ENCODE measurements at regions not wholly inside any gene's neighbourhood (a gene's known extent, or its start where the extent isn't known, plus 50 kb on each side); places are given as distances from the start of the nearest gene placed in this dataset.
"Not testable (repeated sequence)": the region's sequence is repeated elsewhere in the genome, so short reads cannot be mapped to it uniquely, and the experiment has no call there.

DNA sequence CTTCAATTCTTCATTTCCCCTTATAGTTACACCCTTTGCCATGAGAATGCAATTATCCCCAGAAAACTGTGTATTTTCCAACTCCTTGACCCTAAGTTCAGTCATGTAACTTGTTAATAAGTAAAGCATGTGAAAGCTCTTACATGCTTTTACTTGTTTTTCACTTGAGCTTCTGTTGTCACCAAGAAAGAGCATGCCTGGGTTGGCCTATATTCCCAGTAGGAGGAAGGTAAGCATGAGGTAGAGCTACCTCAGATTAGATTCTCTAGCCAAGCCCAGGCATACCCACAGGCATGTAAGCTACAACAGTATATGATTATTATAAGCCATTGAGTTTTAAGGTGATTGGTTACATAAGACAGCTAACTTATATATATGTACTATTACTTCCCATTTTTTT is 101.7 kb upstream of the SMLR1 start:
- peaks cover 8 to 12% of the 10 kb centered on the region in 2 donors for H3K9me3 Mint-ChIP-seq
- no peaks in the 10 kb centered on the region for H3K27me3 Mint-ChIP-seq
- peaks cover 17% of the 10 kb centered on the region for H3K4me1 Mint-ChIP-seq
- no peak overlapping the region for H3K27ac Mint-ChIP-seq
- DNase-seq (no peak), ATAC-seq (no peak)
- H3K4me3 Mint-ChIP-seq: no peak overlapping the region

DNA sequence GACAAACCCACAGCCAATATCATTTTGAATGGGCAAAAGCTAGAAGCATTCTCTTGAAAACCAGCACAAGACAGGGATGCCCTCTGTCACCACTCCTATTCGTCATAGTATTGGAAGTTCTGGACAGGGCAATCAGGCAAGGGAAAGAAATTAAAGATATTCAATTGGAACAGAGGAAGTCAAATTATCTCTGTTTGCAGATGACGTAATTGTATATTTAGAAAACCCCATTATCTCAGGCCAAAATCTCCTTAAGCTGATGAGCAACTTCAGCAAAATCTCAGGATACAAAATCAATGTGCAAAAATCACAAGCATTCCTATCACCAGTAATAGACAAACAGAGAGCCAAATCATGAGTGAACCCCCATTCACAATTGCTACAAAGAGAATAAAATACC is 99.1 kb upstream of the SMLR1 start:
- ATAC-seq, H3K27ac Mint-ChIP-seq, H3K4me3 Mint-ChIP-seq, DNase-seq, H3K27me3 Mint-ChIP-seq: not testable (repeated sequence)
- Mint-ChIP-seq H3K4me1 (peaks cover 27% of the 10 kb centered on the region), H3K9me3 (peaks cover 8 to 12% of the 10 kb centered on the region in 2 donors)

DNA sequence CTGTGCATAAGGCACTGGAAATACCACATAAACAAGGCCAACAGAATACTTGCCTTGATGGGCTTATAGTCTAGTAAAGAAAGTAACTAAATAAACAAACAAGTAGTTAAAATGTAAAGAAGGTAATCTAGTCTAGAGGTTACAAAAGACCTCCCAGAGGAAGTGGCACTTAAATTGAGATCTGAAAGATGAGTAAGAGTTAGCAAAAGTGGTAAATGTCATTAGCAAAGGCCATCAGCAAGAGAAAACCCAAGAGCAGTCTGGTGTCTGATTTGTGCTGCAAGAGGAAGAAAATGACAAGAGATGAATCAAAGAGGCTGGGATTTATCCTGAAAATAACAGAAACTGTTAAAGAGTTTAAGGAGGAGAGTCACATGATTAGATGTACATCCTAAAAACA is 96.6 kb upstream of the SMLR1 start:
- H3K4me1 Mint-ChIP-seq: peaks cover 13% of the 10 kb centered on the region
- peak; percentile 64 for ATAC-seq
- H3K4me3 Mint-ChIP-seq: no peak overlapping the region
- DNase-seq: no peak
- peaks cover 8 to 12% of the 10 kb centered on the region in 2 donors for H3K9me3 Mint-ChIP-seq
- H3K27me3 Mint-ChIP-seq: no peaks in the 10 kb centered on the region
- no peak overlapping the region for H3K27ac Mint-ChIP-seq

DNA sequence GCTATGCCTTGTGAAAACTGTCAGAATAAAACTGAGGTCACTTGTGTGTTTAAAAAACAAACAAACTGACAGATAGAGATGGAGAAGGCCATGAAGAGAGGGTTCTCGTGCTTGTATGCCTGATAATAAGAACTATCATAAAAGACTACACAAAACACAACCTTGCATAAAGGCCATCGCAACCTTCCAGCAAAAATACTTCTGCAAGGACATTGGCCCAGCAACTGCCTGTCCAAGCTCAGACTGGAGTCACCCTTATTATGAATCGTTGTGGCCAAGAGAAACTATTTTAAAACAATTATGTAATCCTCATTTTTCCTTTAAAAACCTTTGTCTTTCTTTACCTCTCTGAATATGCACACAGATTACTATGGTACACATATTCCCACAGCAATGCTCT is 93.0 kb upstream of the SMLR1 start:
- Mint-ChIP-seq H3K4me3 (no peak overlapping the region), H3K27ac (no peak overlapping the region), H3K4me1 (peaks cover 13% of the 10 kb centered on the region), H3K9me3 (no peaks in the 10 kb centered on the region), H3K27me3 (no peaks in the 10 kb centered on the region)
- no peak for ATAC-seq
- no peak for DNase-seq

DNA sequence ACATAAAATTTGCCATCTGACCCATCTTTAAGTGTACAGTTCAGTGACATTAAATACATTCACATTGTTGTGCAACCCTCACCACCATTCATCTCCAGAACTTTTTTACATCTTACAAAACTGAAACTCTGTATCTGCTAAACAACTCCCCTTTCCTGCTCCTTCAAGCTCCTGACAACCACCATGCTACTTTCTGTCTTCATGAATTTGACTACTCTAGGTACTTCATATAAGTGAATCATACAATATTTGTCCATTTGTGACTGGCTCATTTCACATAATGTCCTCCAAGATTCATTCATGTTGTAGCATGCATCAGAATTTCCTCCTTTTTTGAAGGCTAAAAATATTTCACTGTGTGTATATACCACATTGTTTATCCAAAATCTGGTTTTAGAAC is 86.9 kb upstream of the SMLR1 start:
- no peaks in the 10 kb centered on the region for H3K4me1 Mint-ChIP-seq
- no peaks in the 10 kb centered on the region for H3K9me3 Mint-ChIP-seq
- DNase-seq (no peak), ATAC-seq (no peak)
- H3K4me3 Mint-ChIP-seq: no peak overlapping the region
- H3K27ac Mint-ChIP-seq: no peak overlapping the region
- H3K27me3 Mint-ChIP-seq: peaks cover 7% of the 10 kb centered on the region

DNA sequence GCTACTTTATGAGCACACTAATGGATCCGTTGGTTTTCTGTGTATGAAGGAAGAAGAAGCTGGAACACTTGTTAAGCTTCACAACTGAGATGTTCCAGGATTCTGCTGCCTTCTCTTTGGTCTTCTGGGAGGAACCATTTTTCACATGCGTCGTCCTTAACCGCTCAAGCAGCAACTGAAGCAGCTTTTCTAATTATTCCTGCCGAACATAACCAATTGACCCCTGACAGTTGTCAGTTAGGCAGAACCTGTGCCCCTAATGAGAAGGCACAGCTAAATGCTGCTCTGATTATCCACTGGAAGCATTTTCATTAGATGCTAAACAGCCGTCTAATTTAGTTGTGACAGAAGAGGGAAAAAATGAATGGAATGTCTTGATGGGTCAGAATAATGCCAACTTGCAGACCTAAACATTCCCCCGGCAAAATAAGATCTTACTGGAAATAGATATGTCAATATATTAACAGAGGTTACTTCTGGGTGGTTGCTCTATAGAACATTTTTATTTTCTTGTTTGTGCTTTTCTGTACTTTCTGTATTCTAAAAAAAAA is 85.0 kb upstream of the SMLR1 start:
- Mint-ChIP-seq H3K27me3 (peaks cover 7% of the 10 kb centered on the region), H3K27ac (no peak overlapping the region), H3K9me3 (no peaks in the 10 kb centered on the region), H3K4me1 (no peaks in the 10 kb centered on the region), H3K4me3 (no peak overlapping the region)
- DNase-seq (no peak), ATAC-seq (no peak)

DNA sequence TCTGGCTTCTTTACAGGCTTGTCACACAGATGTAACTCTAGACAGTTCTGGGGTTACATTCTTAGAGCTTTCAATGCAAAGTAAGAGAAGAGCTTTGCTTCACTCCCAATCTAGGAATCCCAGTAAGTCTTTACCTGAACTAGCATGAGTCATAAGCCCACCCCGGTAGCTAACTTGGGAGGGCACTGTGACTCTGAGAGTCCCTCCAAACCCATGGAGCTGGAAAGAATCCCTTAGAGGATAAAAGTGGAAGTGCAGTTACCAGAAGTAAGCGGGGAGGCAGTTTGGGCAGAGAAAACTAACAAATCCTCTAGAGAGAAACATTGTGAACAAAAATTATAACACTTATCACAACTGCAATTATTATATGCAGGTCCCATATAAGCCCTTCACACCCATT is 84.0 kb upstream of the SMLR1 start:
- no peak for DNase-seq
- ATAC-seq: no peak
- Mint-ChIP-seq H3K4me1 (no peaks in the 10 kb centered on the region), H3K4me3 (no peak overlapping the region), H3K27me3 (peaks cover 7% of the 10 kb centered on the region), H3K27ac (no peak overlapping the region), H3K9me3 (no peaks in the 10 kb centered on the region)

DNA sequence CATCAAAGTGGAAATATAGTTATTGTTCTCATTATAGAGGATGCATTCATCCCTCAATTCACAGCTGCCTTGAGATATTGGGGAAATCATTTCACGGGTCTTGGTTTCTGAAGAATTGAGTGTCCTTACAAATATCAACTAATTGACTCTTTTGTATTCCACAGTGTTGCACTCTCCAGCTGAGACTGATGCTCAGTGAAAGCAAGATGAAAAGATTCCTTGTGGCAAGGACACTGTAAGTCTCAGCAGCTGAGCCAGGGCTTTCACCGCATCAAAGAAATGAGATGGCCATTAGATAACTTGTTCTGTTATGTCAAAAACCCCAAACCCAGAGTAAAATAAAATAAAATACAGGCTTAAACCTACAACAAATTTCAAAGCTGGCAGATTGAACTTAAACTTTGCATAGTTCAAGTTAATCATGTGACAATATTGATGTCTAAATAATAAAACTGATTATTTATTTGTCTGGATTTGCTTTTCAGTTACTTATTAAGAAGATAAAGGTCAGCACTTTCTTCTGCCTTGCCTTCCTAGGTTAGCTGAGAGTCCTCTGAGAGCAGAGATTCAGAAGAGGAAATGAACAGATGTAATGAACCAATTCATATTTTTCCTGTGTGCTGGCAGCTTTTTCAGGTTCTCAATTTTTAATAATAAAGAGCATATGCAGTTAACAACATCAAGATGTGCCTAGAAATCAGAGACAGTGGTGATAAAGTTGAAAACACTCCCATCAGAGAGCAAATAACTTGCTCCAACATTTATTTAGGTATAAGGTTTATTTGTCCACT is 82.4 kb upstream of the SMLR1 start:
- Mint-ChIP-seq H3K27me3 (peaks cover 7% of the 10 kb centered on the region), H3K27ac (no peak overlapping the region), H3K4me1 (no peaks in the 10 kb centered on the region), H3K4me3 (no peak overlapping the region), H3K9me3 (peaks cover 0 to 10% of the 10 kb centered on the region in 2 donors)
- ATAC-seq (no peak), DNase-seq (no peak)

DNA sequence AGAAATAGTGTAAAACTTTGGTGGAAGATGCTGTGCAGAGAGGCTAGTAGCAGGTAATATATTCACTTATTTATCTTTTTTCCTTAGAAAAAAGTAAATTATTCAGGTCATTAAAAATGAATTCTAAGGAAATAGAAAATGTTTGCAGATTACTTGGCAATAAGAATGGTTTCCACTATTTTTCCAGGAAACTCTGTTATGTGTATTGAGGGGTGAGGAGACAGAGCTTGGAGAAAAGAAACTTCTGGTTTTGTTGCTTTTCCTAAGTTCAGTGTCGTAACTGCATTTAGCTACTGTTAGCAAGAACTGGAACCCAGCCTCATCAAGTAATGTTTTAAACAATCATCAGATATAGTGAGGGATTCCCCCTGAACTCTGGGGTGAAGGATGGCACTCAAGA is 79.2 kb upstream of the SMLR1 start:
- no peak for ATAC-seq

DNA sequence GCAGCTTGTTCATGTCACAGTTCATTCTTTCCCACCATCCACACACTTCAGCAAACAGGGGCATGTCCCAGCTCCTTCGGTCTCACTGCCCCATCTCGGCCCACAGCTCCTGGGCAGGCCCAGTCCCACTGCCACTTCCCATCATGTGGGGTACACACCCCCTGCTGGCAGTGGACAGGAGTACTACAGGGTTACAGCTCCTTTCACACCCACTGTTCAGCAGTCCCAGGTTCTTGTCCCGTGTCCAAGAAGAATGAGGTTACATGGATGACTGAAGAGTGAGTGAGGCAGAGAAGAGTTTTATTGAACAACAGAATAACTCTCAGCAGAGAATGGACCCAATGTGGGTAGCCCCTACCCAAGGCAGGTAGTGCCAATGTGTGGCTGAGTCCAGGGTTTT is 77.8 kb upstream of the SMLR1 start:
- Mint-ChIP-seq H3K4me3 (no peak overlapping the region), H3K27ac (no peak overlapping the region), H3K4me1 (no peaks in the 10 kb centered on the region), H3K27me3 (no peaks in the 10 kb centered on the region), H3K9me3 (peaks cover 0 to 10% of the 10 kb centered on the region in 2 donors)
- DNase-seq (no peak), ATAC-seq (no peak)

More for the DNA sequence above, 79.2 kb upstream of the SMLR1 start:
- Mint-ChIP-seq H3K4me3 (no peak overlapping the region), H3K9me3 (peaks cover 0 to 10% of the 10 kb centered on the region in 2 donors), H3K27ac (no peak overlapping the region), H3K27me3 (no peaks in the 10 kb centered on the region), H3K4me1 (no peaks in the 10 kb centered on the region)
- DNase-seq: no peak

DNA sequence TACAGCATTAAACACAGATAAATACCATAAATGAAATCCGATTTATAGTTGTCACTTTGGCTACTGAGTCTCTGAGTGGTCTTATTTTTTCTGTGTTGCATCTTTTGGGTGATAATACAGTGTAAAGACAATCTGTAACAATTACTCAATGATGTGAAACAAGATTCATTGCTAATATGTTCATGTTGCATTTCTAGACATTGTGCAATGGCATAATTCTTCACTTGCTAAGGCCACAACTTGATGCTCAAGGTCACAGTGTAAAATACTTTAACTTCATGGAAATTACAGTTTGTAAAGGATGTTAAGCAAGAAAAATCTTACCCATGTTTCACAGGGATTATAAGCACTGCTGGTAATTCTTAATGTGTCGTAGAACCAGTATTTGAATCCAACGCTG is 74.9 kb upstream of the SMLR1 start:
- Mint-ChIP-seq H3K27me3 (no peaks in the 10 kb centered on the region), H3K27ac (no peak overlapping the region), H3K4me1 (no peaks in the 10 kb centered on the region), H3K4me3 (no peak overlapping the region), H3K9me3 (peaks cover 0 to 10% of the 10 kb centered on the region in 2 donors)
- DNase-seq (no peak), ATAC-seq (no peak)

DNA sequence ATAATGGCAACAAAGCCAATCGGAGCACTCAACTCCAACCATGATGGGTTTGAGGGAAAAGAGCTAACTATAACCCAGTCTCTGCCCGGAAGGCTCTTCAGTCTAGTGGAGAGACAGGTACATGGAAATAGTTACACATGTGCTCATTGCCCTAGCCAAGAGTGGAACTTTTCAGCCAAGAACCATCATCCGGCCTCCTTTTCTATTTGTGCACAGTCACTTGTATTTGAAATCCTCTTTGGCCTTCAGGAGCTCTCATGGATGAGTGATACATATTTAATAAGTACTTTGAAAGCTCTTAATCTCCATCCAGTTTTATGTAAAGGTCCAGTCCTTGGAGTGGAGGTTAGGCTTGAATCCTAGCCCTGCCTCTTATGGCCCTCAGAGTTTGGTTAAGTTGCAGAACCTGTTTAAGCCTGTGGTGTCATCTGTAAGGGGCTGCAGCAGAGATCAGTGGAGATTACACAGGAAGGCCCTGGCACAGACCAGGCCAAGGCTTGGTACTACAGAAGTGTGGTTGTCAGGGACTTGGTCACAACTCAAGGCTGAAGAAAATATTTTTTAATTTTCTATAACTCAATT is 72.3 kb upstream of the SMLR1 start:
- Mint-ChIP-seq H3K4me3 (no peak overlapping the region), H3K9me3 (no peaks in the 10 kb centered on the region), H3K4me1 (peaks cover 5% of the 10 kb centered on the region), H3K27ac (no peak overlapping the region), H3K27me3 (no peaks in the 10 kb centered on the region)
- DNase-seq (no peak), ATAC-seq (no peak)

DNA sequence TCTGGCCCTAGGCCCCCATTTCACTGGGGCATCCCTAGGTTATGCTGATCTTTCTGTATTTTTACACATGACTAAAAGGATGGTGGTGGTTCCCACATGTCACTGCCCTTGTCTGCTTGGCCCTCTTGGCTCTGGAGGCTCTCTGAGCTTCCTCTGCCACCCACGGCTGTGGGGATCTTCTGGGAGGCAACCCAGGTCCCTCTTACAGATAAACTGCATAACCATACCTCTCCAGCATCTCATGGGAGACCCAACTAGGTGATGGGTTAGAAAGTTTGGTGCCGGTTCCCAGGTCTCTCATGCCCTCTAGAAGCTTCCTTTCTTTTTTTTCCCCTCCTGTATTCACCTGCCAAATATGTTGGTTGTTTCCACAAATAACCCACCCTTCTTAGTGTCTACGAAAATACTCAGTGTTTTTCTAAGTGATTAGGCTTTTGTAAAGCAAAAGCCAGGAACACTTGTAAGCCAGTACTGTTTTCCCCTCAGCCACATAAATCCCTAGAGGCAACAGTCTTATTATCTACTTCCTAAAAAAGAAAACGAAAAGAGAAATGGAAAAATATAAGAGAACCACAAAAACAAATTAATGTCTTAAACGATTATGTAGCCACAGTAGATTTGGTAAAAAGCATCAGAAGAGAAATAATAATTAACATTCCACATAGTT is 71.7 kb upstream of the SMLR1 start:
- no peak for DNase-seq
- no peak overlapping the region for H3K4me3 Mint-ChIP-seq
- no peak overlapping the region for H3K27ac Mint-ChIP-seq
- no peaks in the 10 kb centered on the region for H3K27me3 Mint-ChIP-seq
- ATAC-seq: no peak
- H3K4me1 Mint-ChIP-seq: peaks cover 5% of the 10 kb centered on the region
- no peaks in the 10 kb centered on the region for H3K9me3 Mint-ChIP-seq

DNA sequence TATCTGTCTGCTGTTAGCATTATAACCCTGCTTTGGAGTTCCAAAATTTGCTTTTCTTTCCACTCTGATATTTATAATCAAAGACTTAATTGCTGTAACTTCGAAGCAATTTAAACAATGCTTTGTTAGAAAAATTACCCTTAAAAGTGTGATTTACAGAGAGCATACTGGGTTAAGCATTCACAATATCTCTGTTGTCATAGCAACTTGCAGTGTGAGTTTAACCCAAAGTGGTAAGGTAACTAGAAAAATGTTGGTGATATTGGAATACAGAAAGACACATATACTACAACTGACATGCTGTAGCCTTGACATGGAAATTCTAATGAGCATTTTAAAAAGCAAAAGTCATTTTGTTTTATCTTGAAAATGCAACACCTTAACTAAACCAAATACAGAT is 70.4 kb upstream of the SMLR1 start:
- peaks cover 5% of the 10 kb centered on the region for H3K4me1 Mint-ChIP-seq
- DNase-seq: no peak
- no peaks in the 10 kb centered on the region for H3K9me3 Mint-ChIP-seq
- no peak overlapping the region for H3K27ac Mint-ChIP-seq
- H3K4me3 Mint-ChIP-seq: no peak overlapping the region
- H3K27me3 Mint-ChIP-seq: no peaks in the 10 kb centered on the region
- no peak for ATAC-seq

DNA sequence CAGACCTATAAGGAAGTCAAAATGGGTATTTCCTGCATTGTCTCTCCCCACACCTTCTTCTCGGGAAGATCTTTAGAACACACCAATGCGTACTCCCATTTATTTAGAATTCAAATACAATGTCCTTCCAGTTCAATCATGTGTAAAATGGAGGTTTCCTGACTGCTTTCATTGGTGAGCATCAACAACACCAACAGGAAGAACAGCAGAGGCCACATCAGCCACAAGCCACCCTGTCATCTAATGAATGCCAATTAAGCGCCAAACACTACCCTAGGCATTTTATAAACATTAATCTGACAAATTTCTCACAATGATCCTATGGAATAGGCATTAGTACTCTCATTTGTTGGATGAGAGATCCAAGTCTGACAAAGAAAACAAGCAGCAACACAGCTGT is 68.4 kb upstream of the SMLR1 start:
- ATAC-seq: no peak
- peaks cover 5% of the 10 kb centered on the region for H3K4me1 Mint-ChIP-seq
- no peaks in the 10 kb centered on the region for H3K27me3 Mint-ChIP-seq
- no peak overlapping the region for H3K27ac Mint-ChIP-seq
- DNase-seq: no peak
- no peaks in the 10 kb centered on the region for H3K9me3 Mint-ChIP-seq
- no peak overlapping the region for H3K4me3 Mint-ChIP-seq

DNA sequence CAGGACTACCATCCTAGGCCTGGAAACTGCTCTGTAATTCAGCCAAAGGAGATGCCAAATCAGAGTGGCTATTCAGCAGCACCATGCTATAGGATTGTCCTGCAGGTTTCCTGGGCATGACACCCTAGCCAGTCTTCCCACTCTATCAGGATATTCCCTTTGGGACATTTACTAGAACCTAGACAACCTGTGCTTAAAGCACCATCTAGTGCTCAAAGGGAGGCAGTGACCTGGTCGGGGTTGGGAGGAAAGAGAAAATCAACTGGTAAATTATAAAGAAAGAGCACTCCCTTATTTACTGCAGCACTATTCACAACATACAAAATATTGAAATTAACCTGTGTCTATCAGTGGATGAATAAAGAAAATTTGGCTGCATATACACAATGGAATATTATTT is 67.2 kb upstream of the SMLR1 start:
- no peak overlapping the region for H3K27ac Mint-ChIP-seq
- H3K4me1 Mint-ChIP-seq: peaks cover 5% of the 10 kb centered on the region
- no peak for ATAC-seq
- H3K9me3 Mint-ChIP-seq: no peaks in the 10 kb centered on the region
- H3K4me3 Mint-ChIP-seq: no peak overlapping the region
- H3K27me3 Mint-ChIP-seq: no peaks in the 10 kb centered on the region
- no peak for DNase-seq
